Mesendoderm (in vitro differentiated cells): ENCODE measurements at regions not wholly inside any gene's neighbourhood (a gene's known extent, or its start where the extent isn't known, plus 50 kb on each side); places are given as distances from the start of the nearest gene placed in this dataset.

ENCODE experiments used
- DNase-seq: peaks from one replicate; pipeline ENCODE4 v3.0.0; 2013
- H2AK5ac ChIP-seq: 2 replicates; pipeline ENCODE4 v1.6.1; 2013; ENCODE audit warnings: low read length, inconsistent platforms
- H2BK120ac ChIP-seq: 2 replicates; pipeline ENCODE4 v1.6.1; 2013; ENCODE audit warnings: low read depth, mild to moderate bottlenecking, low read length, moderate library complexity, mixed read lengths
- H2BK15ac ChIP-seq: replicated peaks from 2 replicates; pipeline ENCODE4 v1.6.1; 2013; ENCODE audit warnings: low read depth, mild to moderate bottlenecking, moderate library complexity
- H2BK5ac ChIP-seq: 2 replicates; pipeline ENCODE4 v1.6.1; 2013; ENCODE audit warnings: low read length, inconsistent platforms
- H3K18ac ChIP-seq: 2 replicates; pipeline ENCODE4 v1.6.1; 2013; ENCODE audit warnings: mild to moderate bottlenecking, low read length, mixed read lengths
- H3K23ac ChIP-seq: one replicate; pipeline ENCODE4 v1.6.1; 2013; ENCODE audit warnings: low read length
- H3K27ac ChIP-seq: 2 replicates; pipeline ENCODE4 v1.5.1; 2013; ENCODE audit warnings: low read depth, mild to moderate bottlenecking, inconsistent platforms, low read length, moderate library complexity
- H3K27me3 ChIP-seq: 2 replicates; pipeline ENCODE4 v1.6.1; 2013; ENCODE audit warnings: low read length, control low read depth, mild to moderate bottlenecking, inconsistent platforms; ENCODE audit not compliant: insufficient read depth, poor library complexity
- H3K36me3 ChIP-seq: 2 replicates; pipeline ENCODE4 v1.6.1; 2013; ENCODE audit warnings: low read length, inconsistent platforms; ENCODE audit not compliant: control insufficient read depth, insufficient read depth
- H3K4ac ChIP-seq: one replicate; pipeline ENCODE4 v1.6.1; 2013; ENCODE audit warnings: low read depth, mild to moderate bottlenecking, low read length, moderate library complexity
- H3K4me1 ChIP-seq: 2 replicates; pipeline ENCODE4 v1.6.1; 2013; ENCODE audit warnings: low read depth, low read length, inconsistent platforms; ENCODE audit not compliant: control insufficient read depth
- H3K4me2 ChIP-seq: 2 replicates; pipeline ENCODE4 v1.6.1; 2013; ENCODE audit warnings: low read length
- H3K4me3 ChIP-seq: 2 replicates; pipeline ENCODE4 v1.5.1; 2013; ENCODE audit warnings: mild to moderate bottlenecking, low read length
- H3K56ac ChIP-seq: one replicate; pipeline ENCODE4 v1.6.1; 2013; ENCODE audit warnings: low read length
- H3K79me1 ChIP-seq: 2 replicates; pipeline ENCODE4 v1.6.1; 2013; ENCODE audit warnings: low read length, inconsistent platforms
- H3K79me2 ChIP-seq: 2 replicates; pipeline ENCODE4 v1.6.1; 2013; ENCODE audit warnings: mild to moderate bottlenecking, low read length; ENCODE audit not compliant: control insufficient read depth, insufficient read depth
- H3K9ac ChIP-seq: 2 replicates; pipeline ENCODE4 v1.6.1; 2013; ENCODE audit warnings: low read length, inconsistent platforms
- H4K5ac ChIP-seq: one replicate; pipeline ENCODE4 v1.6.1; 2013; ENCODE audit warnings: low read length
- H4K8ac ChIP-seq: one replicate; pipeline ENCODE4 v1.6.1; 2013; ENCODE audit warnings: low read depth, mild to moderate bottlenecking, control low read depth, low read length, moderate library complexity
- WGBS: extraction: QIAGEN DNeasy Blood & Tissue Kit; methylation state at CpG from one replicate; pipeline ENCODE4 v1.1.7; 2013; ENCODE audit warnings: low lambda C conversion rate, missing lambda C conversion rate; ENCODE audit not compliant: insufficient coverage; ENCODE audit errors: extremely low coverage; 5-methylcytosine and 5-hydroxymethylcytosine counted together

DNA sequence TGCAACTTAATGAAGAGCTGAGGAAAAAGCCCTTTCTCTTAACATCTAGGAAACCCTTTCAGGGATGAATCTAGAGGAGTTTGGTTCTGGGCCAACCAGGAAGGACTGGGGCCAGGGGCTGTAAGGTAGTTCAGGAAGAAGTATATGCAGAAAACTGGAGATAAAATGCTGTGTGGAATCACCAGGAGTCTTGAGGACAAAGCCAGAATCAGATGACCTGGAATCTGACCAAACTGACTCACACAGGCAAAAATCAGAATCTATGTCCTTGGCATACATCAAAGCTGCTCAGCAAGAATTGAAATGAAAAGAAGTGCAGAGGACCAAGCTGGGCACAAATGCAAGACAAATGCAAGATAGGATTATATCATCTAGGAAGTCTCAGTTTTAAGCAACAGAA lies 59.4 kb upstream of the ATP2C1 start:
- no peak overlapping the region for H3K4me3 ChIP-seq
- H4K8ac ChIP-seq = no peak overlapping the region
- no peak overlapping the region for H3K18ac ChIP-seq
- H3K4ac ChIP-seq = no peak overlapping the region
- no peak overlapping the region for H3K27ac ChIP-seq
- no peak for DNase-seq
- H3K4me2 ChIP-seq = no peak overlapping the region
- no peak overlapping the region for H3K9ac ChIP-seq
- H2BK15ac ChIP-seq = no peak overlapping the region
- H3K79me2 ChIP-seq = no peaks in the 10 kb centered on the region
- no peak overlapping the region for H2AK5ac ChIP-seq
- H4K5ac ChIP-seq = no peak overlapping the region
- peaks cover 2% of the 10 kb centered on the region for H3K4me1 ChIP-seq
- no peaks in the 10 kb centered on the region for H3K27me3 ChIP-seq
- no peak overlapping the region for H3K56ac ChIP-seq
- H3K36me3 ChIP-seq = no peaks in the 10 kb centered on the region
- no peak overlapping the region for H3K23ac ChIP-seq
- H2BK5ac ChIP-seq = no peak overlapping the region
- H2BK120ac ChIP-seq = no peak overlapping the region
- H3K79me1 ChIP-seq = no peaks in the 10 kb centered on the region

DNA sequence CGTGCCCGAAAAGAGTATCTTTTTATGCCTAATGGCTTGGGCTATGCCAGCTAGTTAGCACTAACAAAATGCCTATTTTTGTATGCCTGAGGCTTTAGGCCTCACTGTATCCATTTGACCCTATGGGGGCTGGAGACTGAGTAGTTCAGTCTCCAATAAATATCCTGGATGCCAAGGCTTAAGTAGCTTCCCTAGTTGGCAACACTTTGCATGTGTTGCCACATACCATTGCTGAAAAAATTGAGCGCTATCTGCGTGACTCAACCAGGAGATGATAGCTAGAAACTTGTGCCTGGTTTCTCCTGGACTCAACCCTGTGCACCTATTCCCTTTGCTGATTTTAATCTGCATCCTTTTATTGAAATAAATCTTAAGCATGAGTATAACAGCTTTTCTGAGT lies 58.4 kb upstream of the ATP2C1 start:
- Histone ChIP-seq H3K27ac (no peak overlapping the region), H4K8ac (no peak overlapping the region), H3K79me2 (no peaks in the 10 kb centered on the region), H3K4me1 (peaks cover 6% of the 10 kb centered on the region), H2BK15ac (no peak overlapping the region), H3K9ac (no peak overlapping the region), H2AK5ac (no peak overlapping the region), H3K18ac (no peak overlapping the region), H2BK120ac (no peak overlapping the region), H3K23ac (no peak overlapping the region), H3K36me3 (no peaks in the 10 kb centered on the region), H4K5ac (no peak overlapping the region), H3K4me2 (no peak overlapping the region), H3K79me1 (no peaks in the 10 kb centered on the region), H3K56ac (no peak overlapping the region), H2BK5ac (no peak overlapping the region), H3K4ac (no peak overlapping the region), H3K4me3 (no peak overlapping the region), H3K27me3 (no peaks in the 10 kb centered on the region)
- no peak for DNase-seq
- no CpG with 5 or more reads among the region's 4 CpGs for WGBS

DNA sequence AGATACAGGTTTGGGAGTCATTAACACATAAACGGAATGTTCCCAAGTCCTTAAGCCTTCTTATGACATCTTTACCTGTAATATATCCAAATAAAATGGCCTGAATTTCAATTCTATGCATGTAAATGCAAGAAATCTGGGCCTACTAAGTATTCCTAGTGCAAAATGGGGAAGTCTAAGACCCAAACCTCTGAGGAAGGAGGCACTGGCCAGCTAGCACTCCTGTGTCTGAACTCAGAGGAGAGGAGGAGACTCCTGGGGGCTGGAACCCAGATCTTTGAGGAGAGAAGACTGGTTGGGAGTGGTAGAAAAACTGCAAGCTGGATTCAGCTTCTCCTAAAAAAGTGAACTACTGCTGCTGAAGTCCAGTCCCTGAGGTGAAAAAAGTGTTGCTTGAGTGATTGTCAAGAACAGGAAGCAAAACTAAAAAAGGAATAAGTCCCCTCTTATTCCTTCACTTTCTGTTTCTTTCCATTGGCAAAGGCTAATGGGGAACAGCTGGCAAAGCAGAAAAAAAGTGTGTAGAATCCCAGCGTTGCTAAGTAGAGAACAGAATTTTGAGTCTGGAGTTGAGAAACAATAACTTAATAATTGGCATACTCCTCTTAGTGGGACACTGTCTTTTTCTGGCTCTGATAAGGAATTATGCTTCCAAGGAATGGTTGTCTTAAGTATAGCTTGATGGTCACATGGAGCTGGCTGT lies 54.8 kb upstream of the ATP2C1 start:
- Histone ChIP-seq H3K23ac (no peak overlapping the region), H4K8ac (no peak overlapping the region), H3K79me2 (no peaks in the 10 kb centered on the region), H2AK5ac (no peak overlapping the region), H3K4me3 (no peak overlapping the region), H2BK5ac (no peak overlapping the region), H3K9ac (no peak overlapping the region), H3K27ac (no peak overlapping the region), H3K4ac (no peak overlapping the region), H3K4me2 (no peak overlapping the region), H3K18ac (no peak overlapping the region), H3K36me3 (no peaks in the 10 kb centered on the region), H2BK120ac (no peak overlapping the region), H3K56ac (no peak overlapping the region), H3K27me3 (no peaks in the 10 kb centered on the region), H3K4me1 (peaks cover 5% of the 10 kb centered on the region), H2BK15ac (no peak overlapping the region), H4K5ac (no peak overlapping the region), H3K79me1 (no peaks in the 10 kb centered on the region)
- DNase-seq = no peak
- WGBS = no CpG with 5 or more reads among the region's 2 CpGs

DNA sequence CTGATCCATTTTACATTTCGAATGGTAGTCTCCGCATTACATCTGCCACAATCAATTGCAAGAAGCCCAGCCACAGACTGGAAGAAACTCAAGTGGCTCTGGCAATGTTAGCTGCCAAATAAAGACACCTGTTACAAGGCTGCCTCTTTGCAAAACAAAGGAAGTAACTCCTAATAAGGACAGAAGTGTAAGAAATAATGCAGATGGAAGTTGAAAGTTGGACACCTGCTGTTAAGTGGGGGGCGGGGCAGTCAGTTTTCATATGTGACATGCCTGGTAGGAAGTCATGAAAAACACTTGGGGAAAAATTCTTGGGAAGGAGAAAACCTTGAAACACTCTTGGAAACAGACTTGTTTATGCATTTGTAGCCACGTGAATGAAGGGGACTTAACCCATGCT lies 54.1 kb upstream of the ATP2C1 start:
- H3K9ac ChIP-seq = no peak overlapping the region
- no peak overlapping the region for H3K4ac ChIP-seq
- H2BK15ac ChIP-seq = no peak overlapping the region
- H3K4me3 ChIP-seq = no peak overlapping the region
- H2AK5ac ChIP-seq = no peak overlapping the region
- H2BK5ac ChIP-seq = no peak overlapping the region
- H4K8ac ChIP-seq = no peak overlapping the region
- WGBS = no CpG with 5 or more reads among the region's 4 CpGs
- H3K18ac ChIP-seq = no peak overlapping the region
- no peaks in the 10 kb centered on the region for H3K79me1 ChIP-seq
- no peak overlapping the region for H4K5ac ChIP-seq
- H3K23ac ChIP-seq = no peak overlapping the region
- H3K36me3 ChIP-seq = no peaks in the 10 kb centered on the region
- no peak overlapping the region for H3K56ac ChIP-seq
- DNase-seq = peak; percentile 11
- no peak overlapping the region for H2BK120ac ChIP-seq
- no peaks in the 10 kb centered on the region for H3K79me2 ChIP-seq
- peaks cover 5% of the 10 kb centered on the region for H3K4me1 ChIP-seq
- H3K27me3 ChIP-seq = no peaks in the 10 kb centered on the region
- no peak overlapping the region for H3K27ac ChIP-seq
- H3K4me2 ChIP-seq = no peak overlapping the region

DNA sequence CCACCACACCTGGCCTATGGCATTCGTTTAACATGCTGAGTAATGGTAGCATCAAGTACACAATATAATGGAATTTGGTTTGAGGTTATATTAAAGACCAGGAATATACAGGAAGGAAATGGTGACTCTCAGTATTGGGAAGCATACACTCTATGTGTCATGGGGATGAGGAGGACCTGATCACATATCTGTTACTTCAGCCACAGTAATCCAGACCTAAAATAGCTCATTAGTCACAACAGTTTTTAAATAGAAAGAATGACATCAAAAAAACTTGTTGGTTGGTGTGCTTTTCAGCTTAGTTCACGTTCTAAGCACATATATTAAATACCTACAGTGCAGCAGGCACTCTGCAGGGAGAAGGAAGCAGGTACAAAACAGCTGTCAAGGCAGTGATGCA lies 52.5 kb upstream of the ATP2C1 start:
- no peaks in the 10 kb centered on the region for H3K27me3 ChIP-seq
- DNase-seq = no peak

DNA sequence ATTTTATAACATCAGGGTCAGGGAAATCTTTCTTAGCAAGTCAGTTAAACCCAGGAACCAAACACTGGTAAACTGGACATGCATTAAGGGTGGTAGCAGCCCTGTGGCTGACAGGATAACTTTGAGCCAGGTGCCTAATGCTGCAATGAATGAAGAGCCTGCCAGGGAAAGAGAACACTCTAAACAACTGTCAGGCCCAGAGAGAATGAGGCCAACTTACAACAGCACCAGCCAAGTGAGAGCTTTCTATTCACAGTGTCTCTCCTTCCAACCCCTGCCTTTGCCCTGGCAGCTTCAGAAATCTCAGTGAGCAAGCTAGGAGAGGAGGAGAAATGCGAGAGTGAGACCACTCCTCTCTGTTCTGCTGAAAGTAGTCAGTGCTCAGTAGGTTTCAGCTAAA lies 50.4 kb upstream of the ATP2C1 start:
- H3K56ac ChIP-seq = no peak overlapping the region
- H3K4ac ChIP-seq = no peak overlapping the region
- no peak overlapping the region for H3K27ac ChIP-seq
- H3K18ac ChIP-seq = no peak overlapping the region
- H3K4me3 ChIP-seq = no peak overlapping the region
- H2BK120ac ChIP-seq = no peak overlapping the region
- no peak overlapping the region for H3K9ac ChIP-seq
- no peaks in the 10 kb centered on the region for H3K36me3 ChIP-seq
- H3K79me1 ChIP-seq = no peaks in the 10 kb centered on the region
- no CpG with 5 or more reads among the region's 1 CpG for WGBS
- DNase-seq = no peak
- H2AK5ac ChIP-seq = no peak overlapping the region
- no peak overlapping the region for H2BK5ac ChIP-seq
- H4K5ac ChIP-seq = no peak overlapping the region
- no peaks in the 10 kb centered on the region for H3K27me3 ChIP-seq
- H3K4me1 ChIP-seq = peaks cover 5% of the 10 kb centered on the region
- H2BK15ac ChIP-seq = no peak overlapping the region
- no peak overlapping the region for H3K4me2 ChIP-seq
- H3K23ac ChIP-seq = no peak overlapping the region
- no peak overlapping the region for H4K8ac ChIP-seq
- no peaks in the 10 kb centered on the region for H3K79me2 ChIP-seq

More for the DNA sequence above, 52.5 kb upstream of the ATP2C1 start:
- H3K4ac ChIP-seq = no peak overlapping the region
- no peak overlapping the region for H3K27ac ChIP-seq
- H3K18ac ChIP-seq = no peak overlapping the region
- no peak overlapping the region for H2BK15ac ChIP-seq
- no peak overlapping the region for H2BK5ac ChIP-seq
- H4K8ac ChIP-seq = no peak overlapping the region
- H3K4me3 ChIP-seq = no peak overlapping the region
- no peak overlapping the region for H2BK120ac ChIP-seq
- H3K36me3 ChIP-seq = no peaks in the 10 kb centered on the region
- no peak overlapping the region for H3K9ac ChIP-seq
- H3K79me2 ChIP-seq = no peaks in the 10 kb centered on the region
- H3K23ac ChIP-seq = no peak overlapping the region
- WGBS = no CpG with 5 or more reads among the region's 2 CpGs
- peaks cover 5% of the 10 kb centered on the region for H3K4me1 ChIP-seq
- no peak overlapping the region for H2AK5ac ChIP-seq
- H3K79me1 ChIP-seq = no peaks in the 10 kb centered on the region
- H3K4me2 ChIP-seq = no peak overlapping the region
- no peak overlapping the region for H4K5ac ChIP-seq
- H3K56ac ChIP-seq = no peak overlapping the region
